DOHH2 (cell line): ENCODE measurements at regions not wholly inside any gene's neighbourhood (a gene's known extent, or its start where the extent isn't known, plus 50 kb on each side); places are given as distances from the start of the nearest gene placed in this dataset.

Source experiments
- CTCF ChIP-seq: fragments of 200-600 bp; sonication (generic); IDR thresholded peaks from one replicate; pipeline ENCODE4 v1.5.1; 2014; ENCODE audit warnings: antibody characterized with exemption, mild to moderate bottlenecking, low read depth, low read length; ENCODE audit not compliant: poor library complexity, severe bottlenecking
- EZH2phosphoT487 ChIP-seq: fragments of 200-600 bp; sonication (generic); IDR thresholded peaks from 2 replicates; pipeline ENCODE4 v1.6.1; 2017; ENCODE audit warnings: borderline replicate concordance, mild to moderate bottlenecking, antibody characterized with exemption, low read length, moderate library complexity, mixed read lengths

- TF ChIP-seq CTCF: no peak
- no peak for TF ChIP-seq EZH2phosphoT487
These were observed 576.8 kb upstream of the SMIM31 start for GRCh38 chr4:164177153-164177552.
